B cell (primary cell): ENCODE measurements at regions not wholly inside any gene's neighbourhood (a gene's known extent, or its start where the extent isn't known, plus 50 kb on each side); places are given as distances from the start of the nearest gene placed in this dataset.

Experiments used
- EZH2 ChIP-seq: IDR thresholded peaks from 2 replicates; pipeline ENCODE4 v1.6.1; 2012; ENCODE audit warnings: borderline replicate concordance, low read depth, mild to moderate bottlenecking, moderate library complexity, low read length; ENCODE audit not compliant: insufficient read depth, poor library complexity, severe bottlenecking
- TF ChIP-seq, protein P1 (sequence below): fragments of 200-600 bp; IDR thresholded peaks from one replicate; pipeline ENCODE4 v1.8.0; 2022; ENCODE audit warnings: antibody characterized with exemption, mild to moderate bottlenecking

DNA sequence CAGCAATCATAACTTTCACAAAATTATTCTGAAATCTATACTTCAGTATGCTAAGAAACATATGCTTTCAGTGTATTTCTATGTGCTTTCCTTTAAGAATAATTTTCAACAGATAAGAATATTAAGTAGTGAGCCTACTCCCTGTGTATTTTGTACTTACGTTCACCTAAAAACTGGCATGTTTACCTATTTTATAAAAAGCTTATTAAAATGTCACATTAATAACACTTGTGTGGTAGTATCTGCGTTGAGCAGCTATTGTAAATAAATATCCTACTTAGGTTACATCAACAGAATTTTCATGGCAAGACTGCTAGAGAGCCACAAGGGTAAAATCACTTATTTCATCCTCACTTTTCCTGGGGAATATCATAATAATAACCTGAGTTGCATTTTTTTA, 113.4 kb upstream of the SLITRK5 start:
- TF ChIP-seq, protein P1, sequence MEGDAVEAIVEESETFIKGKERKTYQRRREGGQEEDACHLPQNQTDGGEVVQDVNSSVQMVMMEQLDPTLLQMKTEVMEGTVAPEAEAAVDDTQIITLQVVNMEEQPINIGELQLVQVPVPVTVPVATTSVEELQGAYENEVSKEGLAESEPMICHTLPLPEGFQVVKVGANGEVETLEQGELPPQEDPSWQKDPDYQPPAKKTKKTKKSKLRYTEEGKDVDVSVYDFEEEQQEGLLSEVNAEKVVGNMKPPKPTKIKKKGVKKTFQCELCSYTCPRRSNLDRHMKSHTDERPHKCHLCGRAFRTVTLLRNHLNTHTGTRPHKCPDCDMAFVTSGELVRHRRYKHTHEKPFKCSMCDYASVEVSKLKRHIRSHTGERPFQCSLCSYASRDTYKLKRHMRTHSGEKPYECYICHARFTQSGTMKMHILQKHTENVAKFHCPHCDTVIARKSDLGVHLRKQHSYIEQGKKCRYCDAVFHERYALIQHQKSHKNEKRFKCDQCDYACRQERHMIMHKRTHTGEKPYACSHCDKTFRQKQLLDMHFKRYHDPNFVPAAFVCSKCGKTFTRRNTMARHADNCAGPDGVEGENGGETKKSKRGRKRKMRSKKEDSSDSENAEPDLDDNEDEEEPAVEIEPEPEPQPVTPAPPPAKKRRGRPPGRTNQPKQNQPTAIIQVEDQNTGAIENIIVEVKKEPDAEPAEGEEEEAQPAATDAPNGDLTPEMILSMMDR, result no peak
- no peak for TF ChIP-seq EZH2
